ENCODE measurements at regions not wholly inside any gene's neighbourhood (a gene's known extent, or its start where the extent isn't known, plus 50 kb on each side); places are given as distances from the start of the nearest gene placed in this dataset.

GRCh38 chr20:57040466-57040865, 226.0 kb downstream of the BMP7 start:
- TF ChIP-seq MXI1 (conservative IDR thresholded peaks at IDR 0.05; ENCODE audit: poor library complexity, severe bottlenecking) (no peak), CTCF (IDR thresholded peaks at IDR 0.05; ENCODE audit: poor library complexity, severe bottlenecking) (no peak), SMC3 (conservative IDR thresholded peaks at IDR 0.05; ENCODE audit: poor library complexity) (no peak), EZH2 (IDR thresholded peaks at IDR 0.05; ENCODE audit: borderline replicate concordance, insufficient read depth, low read length, poor library complexity, severe bottlenecking) (no peak), EP300 (conservative IDR thresholded peaks at IDR 0.05; ENCODE audit: poor library complexity, severe bottlenecking) (no peak)
